ENCODE measurements at regions not wholly inside any gene's neighbourhood (a gene's known extent, or its start where the extent isn't known, plus 50 kb on each side); places are given as distances from the start of the nearest gene placed in this dataset.

DNA sequence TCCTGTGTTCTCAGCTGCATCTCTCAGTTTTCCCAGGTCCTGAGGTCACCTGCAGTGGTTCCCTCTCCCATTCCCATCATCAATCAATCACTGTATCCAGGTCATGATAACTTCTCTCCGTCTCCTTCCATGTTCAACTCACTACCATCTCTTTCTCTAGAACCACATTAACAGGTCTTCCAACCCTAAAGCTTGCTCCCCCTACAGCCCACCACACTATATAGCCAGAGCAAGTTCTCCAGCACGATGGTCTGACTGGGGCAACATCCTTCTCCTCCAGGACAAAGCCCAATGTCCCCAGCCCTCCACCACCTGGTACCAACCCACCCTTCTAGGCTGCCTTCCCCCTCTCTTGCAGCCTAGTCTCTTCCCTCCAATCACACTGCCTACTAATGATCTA is 241.6 kb downstream of the CDK5RAP2 start:
- Mint-ChIP-seq H3K27ac (no peak overlapping the region), H3K4me3 (ENCODE audit: low read depth) (no peak overlapping the region), H3K9me3 (no peaks in the 10 kb centered on the region), H3K4me1 (ENCODE audit: low read depth) (peaks cover 4% of the 10 kb centered on the region), H3K36me3 (ENCODE audit: low read depth) (no peaks in the 10 kb centered on the region), H3K27me3 (ENCODE audit: low read depth) (peaks cover 9% of the 10 kb centered on the region)
- DNase-seq (ENCODE audit: low spot score) = no peak
- intact Hi-C loops (cut with micrococcal nuclease) = no loop called here

DNA sequence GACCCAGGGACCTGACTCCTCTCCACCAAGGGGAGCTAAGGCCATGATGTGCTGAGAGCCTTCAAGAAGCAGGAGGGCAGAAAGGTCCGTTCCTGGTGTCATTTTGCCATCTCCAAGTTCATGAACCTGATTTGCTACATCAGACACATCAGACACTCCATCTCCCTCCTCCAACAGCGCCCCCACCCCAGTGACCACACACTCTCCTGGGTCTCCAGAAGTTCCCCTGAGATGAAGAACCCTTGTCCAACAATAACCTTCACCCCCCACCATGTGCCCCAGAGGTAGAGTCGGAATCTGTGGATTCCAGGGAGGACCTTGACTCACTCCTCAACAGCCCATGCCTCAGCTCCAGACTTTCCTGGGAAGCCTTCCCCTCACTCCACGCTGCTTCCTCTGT is 242.8 kb downstream of the CDK5RAP2 start:
- Mint-ChIP-seq H3K27ac (no peak overlapping the region), H3K36me3 (ENCODE audit: low read depth) (no peaks in the 10 kb centered on the region), H3K9me3 (no peaks in the 10 kb centered on the region), H3K4me1 (ENCODE audit: low read depth) (peaks cover 4% of the 10 kb centered on the region), H3K4me3 (ENCODE audit: low read depth) (no peak overlapping the region), H3K27me3 (ENCODE audit: low read depth) (peaks cover 9% of the 10 kb centered on the region)
- intact Hi-C loops (cut with micrococcal nuclease) = no loop called here
- no peak for DNase-seq (ENCODE audit: low spot score)

DNA sequence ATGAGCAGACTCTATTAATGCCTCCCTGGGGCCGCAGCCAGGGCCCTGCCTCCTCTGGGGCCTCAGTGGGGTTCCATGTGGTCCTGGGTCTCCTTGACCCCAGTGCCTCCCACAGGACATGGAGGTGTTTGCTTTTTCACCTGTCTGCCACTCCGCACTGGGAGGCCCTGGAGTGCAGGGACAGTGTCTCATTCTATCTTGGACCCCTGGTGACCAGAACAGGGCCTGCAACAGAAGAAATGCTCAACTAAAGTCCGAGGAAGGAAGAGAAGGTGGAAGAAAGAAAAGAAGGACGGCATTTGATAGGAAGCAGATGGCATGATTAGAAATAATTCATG is 243.2 kb downstream of the CDK5RAP2 start:
- intact Hi-C loops (cut with micrococcal nuclease) = no loop called here
- no peak for DNase-seq (ENCODE audit: low spot score)
- H3K4me3 Mint-ChIP-seq (ENCODE audit: low read depth) = no peak overlapping the region
- H3K27me3 Mint-ChIP-seq (ENCODE audit: low read depth) = peaks cover 9% of the 10 kb centered on the region
- no peak overlapping the region for H3K27ac Mint-ChIP-seq
- H3K36me3 Mint-ChIP-seq (ENCODE audit: low read depth) = no peaks in the 10 kb centered on the region
- peaks cover 4% of the 10 kb centered on the region for H3K4me1 Mint-ChIP-seq (ENCODE audit: low read depth)
- H3K9me3 Mint-ChIP-seq = no peaks in the 10 kb centered on the region

DNA sequence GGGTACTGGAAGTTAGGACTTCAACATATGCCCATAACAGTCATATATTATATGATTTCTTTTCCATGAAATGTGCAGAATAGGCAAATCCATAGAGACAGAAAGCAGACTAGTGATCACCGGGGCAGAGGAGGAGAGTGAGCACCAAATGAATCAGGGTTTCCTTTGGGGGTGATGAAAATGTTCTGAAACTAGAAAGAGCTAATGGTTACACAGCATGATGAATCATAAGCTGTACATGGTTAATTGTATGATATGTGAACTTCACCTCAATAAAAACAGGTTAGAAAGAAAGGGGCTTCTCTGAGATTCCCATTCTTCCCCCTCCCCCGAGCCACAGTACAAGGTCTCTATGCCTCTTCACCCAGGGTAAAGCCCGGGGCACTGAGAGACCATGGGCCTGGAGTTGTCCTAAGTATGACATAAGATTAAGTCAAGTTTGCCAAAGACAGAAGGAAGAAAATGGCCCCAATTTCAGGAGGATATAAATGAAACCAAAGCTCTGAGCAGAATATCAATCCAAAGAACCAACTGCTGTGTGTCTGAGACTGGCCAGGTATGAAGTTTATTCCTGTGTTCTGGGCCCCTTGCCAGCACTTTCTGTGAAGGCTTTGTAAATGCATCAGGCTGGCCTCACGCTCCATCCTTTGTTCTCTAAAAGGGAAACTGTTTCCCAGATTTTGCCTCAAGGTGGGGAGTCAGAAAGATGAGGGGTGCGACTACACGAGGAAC is 243.8 kb downstream of the CDK5RAP2 start:
- no peak overlapping the region for H3K4me3 Mint-ChIP-seq (ENCODE audit: low read depth)
- H3K36me3 Mint-ChIP-seq (ENCODE audit: low read depth) = no peaks in the 10 kb centered on the region
- H3K4me1 Mint-ChIP-seq (ENCODE audit: low read depth) = peaks cover 4% of the 10 kb centered on the region
- no peaks in the 10 kb centered on the region for H3K9me3 Mint-ChIP-seq
- intact Hi-C loops (cut with micrococcal nuclease) = no loop called here
- no peak for DNase-seq (ENCODE audit: low spot score)
- peaks cover 9% of the 10 kb centered on the region for H3K27me3 Mint-ChIP-seq (ENCODE audit: low read depth)
- no peak overlapping the region for H3K27ac Mint-ChIP-seq

DNA sequence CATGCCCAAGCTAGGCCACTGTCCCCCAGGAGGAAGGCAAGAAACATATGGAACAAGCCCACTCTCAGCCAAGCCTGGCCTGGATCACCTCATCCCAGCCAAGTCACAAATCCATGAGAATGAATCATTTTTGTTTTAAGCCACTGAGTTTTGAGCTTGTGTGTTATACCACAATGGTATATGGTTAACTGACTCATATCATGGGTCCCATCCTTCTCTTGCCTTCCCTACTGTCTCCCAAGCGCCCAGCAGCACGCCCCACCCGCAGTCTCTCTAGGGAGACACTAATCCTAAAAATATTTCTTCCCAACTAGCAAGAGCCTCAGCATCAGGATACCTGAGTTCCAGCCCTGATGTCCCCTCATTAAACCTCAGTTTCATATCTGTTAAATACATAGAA is 248.1 kb downstream of the CDK5RAP2 start:
- H3K4me1 Mint-ChIP-seq (ENCODE audit: low read depth) = peaks cover 4% of the 10 kb centered on the region
- no peaks in the 10 kb centered on the region for H3K36me3 Mint-ChIP-seq (ENCODE audit: low read depth)
- H3K9me3 Mint-ChIP-seq = no peaks in the 10 kb centered on the region
- H3K27ac Mint-ChIP-seq = no peak overlapping the region
- H3K27me3 Mint-ChIP-seq (ENCODE audit: low read depth) = peaks cover 4% of the 10 kb centered on the region
- no peak for DNase-seq (ENCODE audit: low spot score)
- no peak overlapping the region for H3K4me3 Mint-ChIP-seq (ENCODE audit: low read depth)
- intact Hi-C loops (cut with micrococcal nuclease) = no loop called here

DNA sequence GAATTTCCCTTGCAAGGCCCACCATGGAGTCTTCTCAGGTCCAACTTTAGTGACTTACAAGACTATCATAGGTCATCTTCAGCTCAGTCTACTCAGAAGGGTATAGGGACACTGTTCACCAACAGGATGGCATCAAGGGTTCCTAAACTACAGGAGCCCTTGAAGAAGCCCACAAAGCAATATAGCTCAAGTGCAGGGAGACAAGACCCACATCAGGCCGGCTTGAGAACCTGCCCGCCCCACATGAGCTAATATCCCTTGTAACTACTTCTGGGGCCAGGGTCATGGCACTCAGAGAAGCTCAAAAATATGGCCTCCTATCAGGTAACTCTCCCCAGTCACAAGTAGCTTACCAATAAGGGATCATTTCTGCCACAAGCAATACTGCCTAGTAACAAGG is 249.9 kb downstream of the CDK5RAP2 start:
- no peaks in the 10 kb centered on the region for H3K4me1 Mint-ChIP-seq (ENCODE audit: low read depth)
- no peak overlapping the region for H3K4me3 Mint-ChIP-seq (ENCODE audit: low read depth)
- peaks cover 6% of the 10 kb centered on the region for H3K27me3 Mint-ChIP-seq (ENCODE audit: low read depth)
- no peaks in the 10 kb centered on the region for H3K36me3 Mint-ChIP-seq (ENCODE audit: low read depth)
- no peak for DNase-seq (ENCODE audit: low spot score)
- intact Hi-C loops (cut with micrococcal nuclease) = no loop called here
- H3K27ac Mint-ChIP-seq = no peak overlapping the region
- no peaks in the 10 kb centered on the region for H3K9me3 Mint-ChIP-seq

DNA sequence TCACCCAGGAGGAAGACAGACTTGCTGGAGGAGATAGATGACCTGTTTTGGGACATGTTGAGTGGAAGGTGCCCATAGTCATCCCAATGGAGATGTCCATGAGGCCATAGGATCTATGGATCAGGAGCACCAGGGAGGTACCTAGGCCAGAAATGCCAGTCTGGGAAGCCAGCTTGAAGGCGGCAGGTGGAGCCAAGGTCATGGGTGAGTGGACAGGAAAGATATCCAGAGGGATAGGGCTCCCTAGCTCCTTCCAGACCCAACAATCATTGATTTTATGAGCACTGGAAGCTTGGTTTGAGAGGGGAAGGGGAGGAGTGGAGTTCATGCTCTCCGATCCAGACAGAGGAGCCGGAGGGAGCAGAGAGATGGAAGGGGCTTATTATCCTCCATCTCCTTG is 252.6 kb downstream of the CDK5RAP2 start:
- DNase-seq (ENCODE audit: low spot score) = no peak
- H3K9me3 Mint-ChIP-seq = no peaks in the 10 kb centered on the region
- no peak overlapping the region for H3K27ac Mint-ChIP-seq
- peaks cover 3% of the 10 kb centered on the region for H3K4me1 Mint-ChIP-seq (ENCODE audit: low read depth)
- peaks cover 3% of the 10 kb centered on the region for H3K27me3 Mint-ChIP-seq (ENCODE audit: low read depth)
- intact Hi-C loops (cut with micrococcal nuclease) = no loop called here
- H3K36me3 Mint-ChIP-seq (ENCODE audit: low read depth) = no peaks in the 10 kb centered on the region
- H3K4me3 Mint-ChIP-seq (ENCODE audit: low read depth) = no peak overlapping the region

DNA sequence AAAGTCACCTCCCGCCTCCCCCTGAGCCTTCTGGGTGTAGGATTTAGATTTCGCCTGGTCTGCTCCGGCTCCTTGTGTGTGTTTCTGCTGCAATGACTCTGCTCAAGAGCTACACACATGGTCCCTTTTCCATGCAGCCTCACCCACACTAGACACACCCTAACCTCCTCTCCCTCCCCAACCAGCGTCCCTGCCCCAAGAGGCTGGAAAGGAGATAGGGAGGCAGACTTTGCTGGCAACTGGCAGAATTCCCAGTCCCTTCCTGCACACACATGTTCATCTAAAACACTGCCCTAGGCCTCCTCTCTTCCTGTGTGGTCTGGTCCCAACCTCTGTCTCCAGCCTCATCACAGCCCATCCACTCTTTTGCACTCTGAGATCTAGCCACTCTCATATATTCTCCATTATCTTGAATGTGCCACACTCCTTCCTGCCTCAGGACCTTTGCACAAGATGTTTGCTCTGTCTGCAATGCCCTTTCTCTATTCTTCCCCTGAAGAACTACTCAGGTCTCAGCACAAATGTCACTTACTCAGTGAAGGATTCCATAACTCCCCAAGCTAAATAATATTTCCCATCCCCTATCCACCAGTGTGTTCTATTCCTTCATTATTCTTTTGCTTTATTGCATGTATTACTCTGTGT is 253.8 kb downstream of the CDK5RAP2 start:
- Mint-ChIP-seq H3K36me3 (ENCODE audit: low read depth) (no peaks in the 10 kb centered on the region), H3K4me1 (ENCODE audit: low read depth) (peaks cover 3% of the 10 kb centered on the region), H3K27ac (no peak overlapping the region), H3K27me3 (ENCODE audit: low read depth) (peaks cover 3% of the 10 kb centered on the region), H3K4me3 (ENCODE audit: low read depth) (no peak overlapping the region), H3K9me3 (no peaks in the 10 kb centered on the region)
- DNase-seq (ENCODE audit: low spot score) = no peak
- intact Hi-C loops (cut with micrococcal nuclease) = no loop called here

DNA sequence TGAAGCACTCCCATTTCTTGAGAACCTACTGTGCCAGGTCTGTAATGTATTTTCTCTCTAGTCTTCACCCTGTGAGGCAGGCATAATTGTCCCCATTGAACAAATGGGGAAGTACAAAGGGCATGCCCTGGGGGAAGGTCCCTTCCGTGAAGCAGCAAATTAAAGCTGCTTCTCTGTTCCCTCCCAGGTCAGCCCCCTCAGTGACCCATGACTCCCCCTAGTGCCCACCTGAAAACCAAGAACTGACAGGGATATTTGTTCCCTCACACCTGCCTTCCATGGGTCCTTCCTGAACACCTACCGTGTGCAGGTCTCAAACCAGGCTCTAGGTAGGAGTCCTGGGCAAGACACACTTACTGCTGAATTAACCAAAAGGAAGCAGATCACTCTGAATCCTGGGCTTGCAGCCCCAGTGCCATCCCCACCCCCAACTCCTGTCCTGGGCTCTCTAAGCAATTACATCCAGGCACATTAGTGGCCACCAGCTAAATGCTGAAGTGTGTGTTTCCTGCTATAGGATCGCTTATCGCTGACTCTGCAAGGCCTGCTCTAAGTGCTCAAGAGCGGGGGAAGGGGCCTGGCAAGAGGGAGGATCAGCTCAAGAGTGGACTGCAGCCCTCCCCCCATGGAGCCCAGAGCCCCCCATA is 254.8 kb downstream of the CDK5RAP2 start:
- Mint-ChIP-seq H3K27ac (no peak overlapping the region), H3K9me3 (no peaks in the 10 kb centered on the region), H3K36me3 (ENCODE audit: low read depth) (no peaks in the 10 kb centered on the region), H3K27me3 (ENCODE audit: low read depth) (peaks cover 3% of the 10 kb centered on the region), H3K4me3 (ENCODE audit: low read depth) (no peak overlapping the region), H3K4me1 (ENCODE audit: low read depth) (peaks cover 3% of the 10 kb centered on the region)
- intact Hi-C loops (cut with micrococcal nuclease) = no loop called here
- no peak for DNase-seq (ENCODE audit: low spot score)

DNA sequence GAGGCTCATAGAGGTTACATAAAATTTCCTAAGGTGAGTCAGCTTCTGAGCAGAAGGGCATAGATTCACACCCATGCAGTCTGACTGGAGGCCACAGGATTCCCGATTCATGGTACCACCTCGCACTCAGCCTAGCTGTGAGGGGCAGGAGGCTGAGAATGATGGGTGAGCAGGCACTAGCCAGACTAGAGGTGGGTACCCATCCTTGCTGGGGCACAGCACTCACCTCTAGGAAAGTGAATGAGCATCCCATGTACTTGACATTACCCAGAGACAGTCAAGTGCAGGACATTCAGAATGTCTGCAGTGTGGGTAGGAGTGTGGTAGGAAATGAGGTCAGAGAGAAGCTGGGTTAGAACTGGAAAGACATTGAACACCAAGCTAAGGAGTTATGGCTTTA is 255.5 kb downstream of the CDK5RAP2 start:
- Mint-ChIP-seq H3K27ac (no peak overlapping the region), H3K4me1 (ENCODE audit: low read depth) (peaks cover 3% of the 10 kb centered on the region), H3K4me3 (ENCODE audit: low read depth) (no peak overlapping the region), H3K9me3 (no peaks in the 10 kb centered on the region), H3K27me3 (ENCODE audit: low read depth) (peaks cover 3% of the 10 kb centered on the region), H3K36me3 (ENCODE audit: low read depth) (no peaks in the 10 kb centered on the region)
- intact Hi-C loops (cut with micrococcal nuclease) = no loop called here
- no peak for DNase-seq (ENCODE audit: low spot score)

DNA sequence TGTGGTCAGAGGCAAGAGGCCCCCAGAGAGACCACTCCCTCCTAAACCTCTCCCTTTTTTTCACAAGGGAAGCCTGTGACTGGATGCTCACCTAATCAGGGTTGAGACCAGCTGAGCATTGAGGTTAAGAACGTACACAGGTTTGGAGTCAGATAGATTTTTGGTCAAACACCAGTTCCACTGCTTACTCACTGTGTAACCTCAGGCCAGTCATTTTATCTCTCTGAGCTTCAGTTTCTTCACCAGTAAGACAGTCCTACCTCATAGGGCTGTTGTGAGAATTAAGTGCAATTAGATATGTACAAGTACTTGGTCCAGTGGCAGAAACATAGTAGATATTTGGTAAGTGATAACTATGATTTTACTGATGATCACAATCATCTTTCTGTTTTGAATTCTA is 256.8 kb downstream of the CDK5RAP2 start:
- intact Hi-C loops (cut with micrococcal nuclease) = no loop called here
- Mint-ChIP-seq H3K27ac (no peak overlapping the region), H3K27me3 (ENCODE audit: low read depth) (peaks cover 2% of the 10 kb centered on the region), H3K36me3 (ENCODE audit: low read depth) (no peaks in the 10 kb centered on the region), H3K9me3 (no peaks in the 10 kb centered on the region), H3K4me1 (ENCODE audit: low read depth) (peaks cover 3% of the 10 kb centered on the region), H3K4me3 (ENCODE audit: low read depth) (no peak overlapping the region)
- DNase-seq (ENCODE audit: low spot score) = no peak

DNA sequence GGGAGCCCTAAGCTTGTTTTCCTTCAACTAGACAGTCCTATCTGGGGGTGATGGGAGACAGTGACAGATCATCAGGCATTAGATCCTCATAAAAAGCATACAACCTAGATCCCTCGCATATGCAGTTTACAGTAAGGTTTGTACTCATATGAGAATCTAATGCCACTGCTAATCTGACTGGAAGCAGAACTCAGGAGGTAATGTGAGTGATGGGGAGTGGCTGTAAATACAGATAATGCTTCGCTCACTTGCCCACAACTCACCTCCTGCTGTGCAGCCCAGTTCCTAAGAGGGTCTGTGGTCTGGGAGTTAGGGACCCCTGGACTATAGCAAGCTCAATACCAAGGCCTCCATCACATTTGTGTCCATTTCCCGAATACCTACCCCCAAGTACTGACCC is 260.5 kb downstream of the CDK5RAP2 start:
- no peak overlapping the region for H3K4me3 Mint-ChIP-seq (ENCODE audit: low read depth)
- intact Hi-C loops (cut with micrococcal nuclease) = no loop called here

DNA sequence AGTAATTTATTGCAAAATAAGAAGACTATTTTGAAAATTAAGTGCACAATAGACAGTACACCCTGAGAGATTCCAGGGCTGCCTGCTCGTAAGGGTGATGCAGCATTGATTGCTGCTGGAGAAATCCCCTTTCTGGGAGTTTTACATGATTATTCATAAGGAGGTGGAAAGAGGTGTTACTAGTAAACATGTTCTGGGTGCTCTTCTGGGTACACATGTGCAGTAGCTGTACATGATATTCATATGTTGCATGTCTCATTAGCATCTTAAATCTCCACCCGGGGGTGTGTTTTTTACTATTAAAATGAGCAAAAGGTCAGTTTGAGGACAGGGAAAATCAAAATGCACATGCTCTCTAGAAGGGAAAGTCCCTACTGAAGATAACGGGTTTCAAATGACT is 264.8 kb downstream of the CDK5RAP2 start:
- H3K9me3 Mint-ChIP-seq = peaks cover 5% of the 10 kb centered on the region
- DNase-seq (ENCODE audit: low spot score) = no peak
- intact Hi-C loops (cut with micrococcal nuclease) = no loop called here
- no peak overlapping the region for H3K4me3 Mint-ChIP-seq (ENCODE audit: low read depth)
- peaks cover 5% of the 10 kb centered on the region for H3K27me3 Mint-ChIP-seq (ENCODE audit: low read depth)
- no peaks in the 10 kb centered on the region for H3K4me1 Mint-ChIP-seq (ENCODE audit: low read depth)
- H3K27ac Mint-ChIP-seq = no peak overlapping the region
- no peaks in the 10 kb centered on the region for H3K36me3 Mint-ChIP-seq (ENCODE audit: low read depth)

More for the DNA sequence above, 260.5 kb downstream of the CDK5RAP2 start:
- DNase-seq (ENCODE audit: low spot score) = no peak
- no peaks in the 10 kb centered on the region for H3K27me3 Mint-ChIP-seq (ENCODE audit: low read depth)
- H3K9me3 Mint-ChIP-seq = peaks cover 3% of the 10 kb centered on the region
- H3K4me1 Mint-ChIP-seq (ENCODE audit: low read depth) = peaks cover under 1% of the 10 kb centered on the region
- H3K36me3 Mint-ChIP-seq (ENCODE audit: low read depth) = no peaks in the 10 kb centered on the region
- no peak overlapping the region for H3K27ac Mint-ChIP-seq

Measured in activated T-helper 2 cell treated with anti-CD3 and anti-CD28 coated beads, Interferon-gamma antibody, Interleukin-2, Interleukin-4, amounts not matched to agents 10 μg/mL and 5 μg/mL and 100 μg/mL, durations not matched to agents 14 hours and 24 hours and 36 hours (primary cell).